ENCODE measurements at regions not wholly inside any gene's neighbourhood (a gene's known extent, or its start where the extent isn't known, plus 50 kb on each side); places are given as distances from the start of the nearest gene placed in this dataset.

DNA sequence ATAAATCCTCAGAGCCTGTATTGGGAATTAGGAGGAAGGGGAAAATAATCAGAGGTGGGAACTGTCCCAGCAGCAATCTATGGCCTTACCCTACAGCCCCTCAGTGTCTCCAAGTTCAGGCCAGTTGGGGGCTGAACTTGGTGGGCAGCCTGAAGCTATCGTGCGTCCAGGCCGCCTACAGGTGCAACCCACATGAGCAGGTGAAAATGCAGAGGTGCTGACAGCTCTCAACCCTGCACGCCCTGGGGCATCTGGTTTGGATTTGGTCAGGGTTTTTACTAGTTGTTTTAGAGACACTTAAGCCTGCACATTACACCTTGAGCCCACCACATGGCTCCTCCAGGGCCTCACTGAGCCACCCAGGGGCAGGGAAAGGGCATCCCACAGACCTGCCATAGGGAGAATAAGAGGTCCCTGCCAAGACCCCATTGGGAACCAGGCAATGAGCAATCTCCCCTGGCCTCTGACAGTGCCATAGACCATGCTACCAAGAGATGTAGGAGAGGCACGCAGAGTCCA, 209.5 kb downstream of the FOXD2 start:
- H3K27ac ChIP-seq (ENCODE audit: insufficient read depth in 1 of 2, low read depth in 1 of 2, low read length in 2 of 2, poor library complexity in 1 of 2, severe bottlenecking in 2 of 2): no peak overlapping the region
- H3K36me3 ChIP-seq (ENCODE audit: control insufficient read depth in 4 of 4, insufficient read depth in 4 of 4, low read length in 3 of 4): no peaks in the 10 kb centered on the region
- ChIA-PET POLR2A (no interaction called here), CTCF (no interaction called here)
- no peaks in the 10 kb centered on the region for H3K4me1 ChIP-seq (ENCODE audit: control extremely low read depth in 1 of 4, control insufficient read depth in 4 of 4, insufficient read depth in 4 of 4, low read length in 3 of 4)
- no peak overlapping the region for H3K4me3 ChIP-seq (ENCODE audit: control insufficient read depth in 1 of 7, extremely low read depth in 1 of 7, insufficient read depth in 4 of 7, low read depth in 2 of 7, low read length in 6 of 7)
- H3K9me3 ChIP-seq (ENCODE audit: control extremely low read depth in 1 of 5, control insufficient read depth in 4 of 5, insufficient read depth in 2 of 5, low read depth in 1 of 5, low read length in 4 of 5): no peaks in the 10 kb centered on the region
- DNase-seq: no peak
- H3K27me3 ChIP-seq (replicated peaks in 2 of 5; ENCODE audit: control insufficient read depth in 4 of 5, insufficient read depth in 5 of 5, low read length in 4 of 5): peaks cover 0 to 17% (median 0%) of the 10 kb centered on the region in 5 experiments
- 98% methylated on average over 5 of the region's 5 CpGs for WGBS (ENCODE audit: insufficient coverage)

GRCh38 chr1:47650205-47650604, 212.4 kb downstream of the FOXD2 start:
- ChIA-PET CTCF (no interaction called here), POLR2A (interaction anchor here (0.5 kb wide), 1 partner anchor 236 kb away, joined by 4 read pairs; no protein-coding TSS in a partner anchor)
- DNase-seq: no peak
- no peak overlapping the region for H3K27ac ChIP-seq (ENCODE audit: insufficient read depth in 1 of 2, low read depth in 1 of 2, low read length in 2 of 2, poor library complexity in 1 of 2, severe bottlenecking in 2 of 2)
- no peaks in the 10 kb centered on the region for H3K4me1 ChIP-seq (ENCODE audit: control extremely low read depth in 1 of 4, control insufficient read depth in 4 of 4, insufficient read depth in 4 of 4, low read length in 3 of 4)
- no peaks in the 10 kb centered on the region for H3K36me3 ChIP-seq (ENCODE audit: control insufficient read depth in 4 of 4, insufficient read depth in 4 of 4, low read length in 3 of 4)
- peaks cover 0 to 22% (median 0%) of the 10 kb centered on the region in 5 experiments for H3K27me3 ChIP-seq (replicated peaks in 2 of 5; ENCODE audit: control insufficient read depth in 4 of 5, insufficient read depth in 5 of 5, low read length in 4 of 5)
- H3K4me3 ChIP-seq (ENCODE audit: control insufficient read depth in 1 of 7, extremely low read depth in 1 of 7, insufficient read depth in 4 of 7, low read depth in 2 of 7, low read length in 6 of 7): no peak overlapping the region
- H3K9me3 ChIP-seq (ENCODE audit: control extremely low read depth in 1 of 5, control insufficient read depth in 4 of 5, insufficient read depth in 2 of 5, low read depth in 1 of 5, low read length in 4 of 5): no peaks in the 10 kb centered on the region
- WGBS (ENCODE audit: insufficient coverage): 95% methylated on average over 7 of the region's 7 CpGs

GRCh38 chr1:47650611-47651010, 212.8 kb downstream of the FOXD2 start:
- POLR2A ChIA-PET: no interaction called here
- no peaks in the 10 kb centered on the region for H3K36me3 ChIP-seq (ENCODE audit: control insufficient read depth in 4 of 4, insufficient read depth in 4 of 4, low read length in 3 of 4)
- CTCF ChIA-PET: no interaction called here
- H3K4me3 ChIP-seq (ENCODE audit: control insufficient read depth in 1 of 7, extremely low read depth in 1 of 7, insufficient read depth in 4 of 7, low read depth in 2 of 7, low read length in 6 of 7): no peak overlapping the region
- H3K9me3 ChIP-seq (ENCODE audit: control extremely low read depth in 1 of 5, control insufficient read depth in 4 of 5, insufficient read depth in 2 of 5, low read depth in 1 of 5, low read length in 4 of 5): no peaks in the 10 kb centered on the region
- no peaks in the 10 kb centered on the region for H3K4me1 ChIP-seq (ENCODE audit: control extremely low read depth in 1 of 4, control insufficient read depth in 4 of 4, insufficient read depth in 4 of 4, low read length in 3 of 4)
- peaks cover 0 to 18% (median 0%) of the 10 kb centered on the region in 5 experiments for H3K27me3 ChIP-seq (replicated peaks in 2 of 5; ENCODE audit: control insufficient read depth in 4 of 5, insufficient read depth in 5 of 5, low read length in 4 of 5)
- H3K27ac ChIP-seq (ENCODE audit: insufficient read depth in 1 of 2, low read depth in 1 of 2, low read length in 2 of 2, poor library complexity in 1 of 2, severe bottlenecking in 2 of 2): no peak overlapping the region
- DNase-seq: no peak
- no CpG with 5 or more reads among the region's 1 CpG for WGBS (ENCODE audit: insufficient coverage)

GRCh38 chr1:47651311-47652089, 213.7 kb downstream of the FOXD2 start:
- Histone ChIP-seq H3K9me3 (ENCODE audit: control extremely low read depth in 1 of 5, control insufficient read depth in 4 of 5, insufficient read depth in 2 of 5, low read depth in 1 of 5, low read length in 4 of 5) (no peaks in the 10 kb centered on the region), H3K4me1 (ENCODE audit: control extremely low read depth in 1 of 4, control insufficient read depth in 4 of 4, insufficient read depth in 4 of 4, low read length in 3 of 4) (no peaks in the 10 kb centered on the region), H3K4me3 (ENCODE audit: control insufficient read depth in 1 of 7, extremely low read depth in 1 of 7, insufficient read depth in 4 of 7, low read depth in 2 of 7, low read length in 6 of 7) (no peak overlapping the region), H3K27me3 (replicated peaks in 2 of 5; ENCODE audit: control insufficient read depth in 4 of 5, insufficient read depth in 5 of 5, low read length in 4 of 5) (peaks cover 0 to 18% (median 0%) of the 10 kb centered on the region in 5 experiments), H3K27ac (ENCODE audit: insufficient read depth in 1 of 2, low read depth in 1 of 2, low read length in 2 of 2, poor library complexity in 1 of 2, severe bottlenecking in 2 of 2) (no peak overlapping the region), H3K36me3 (ENCODE audit: control insufficient read depth in 4 of 4, insufficient read depth in 4 of 4, low read length in 3 of 4) (no peaks in the 10 kb centered on the region)
- ChIA-PET CTCF (interaction anchor here (0.7 to 0.9 kb wide), 2 partner anchors 8 to 127 kb away, joined by 3 read pairs; no protein-coding TSS in a partner anchor), POLR2A (no interaction called here)
- 98% methylated on average over 7 of the region's 9 CpGs for WGBS (ENCODE audit: insufficient coverage)
- no peak for DNase-seq

DNA sequence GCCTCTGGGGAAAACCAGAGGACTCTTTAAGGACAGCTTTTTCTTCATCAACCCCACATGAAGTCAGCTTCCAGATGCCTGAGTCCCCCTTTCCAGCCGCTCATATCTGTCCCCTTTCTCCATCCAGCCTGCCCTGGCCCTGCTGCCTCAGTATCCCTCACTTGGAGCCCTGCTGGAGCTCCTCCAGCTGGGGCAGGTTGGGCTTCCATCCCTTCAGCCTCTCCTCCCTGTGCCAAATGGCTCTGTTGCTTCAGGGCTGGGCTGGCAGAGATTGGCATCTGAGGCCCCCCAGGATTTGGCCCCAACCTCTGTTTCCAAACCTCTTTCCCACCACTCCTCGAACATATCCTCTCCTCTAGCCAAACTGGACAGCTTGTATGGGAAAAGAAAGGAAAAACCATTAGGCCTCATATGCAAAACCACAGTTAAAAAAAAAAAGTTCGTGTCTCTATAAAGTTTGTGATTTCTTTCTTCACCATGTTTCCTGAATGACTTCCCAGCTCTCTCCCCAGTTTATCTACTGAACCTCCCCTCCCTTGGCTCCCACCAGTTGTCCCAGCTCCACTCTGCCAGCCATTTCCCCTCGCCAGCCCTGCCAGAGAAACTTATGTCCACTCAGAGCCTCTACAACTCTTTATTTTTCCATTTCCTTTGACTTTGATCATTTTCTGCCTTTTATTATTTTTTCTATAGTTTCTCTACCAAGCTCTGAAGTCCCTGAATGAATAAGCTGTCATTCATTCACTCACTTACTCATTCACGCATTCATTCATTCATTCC, 217.9 kb downstream of the FOXD2 start:
- no peak overlapping the region for H3K4me3 ChIP-seq (ENCODE audit: control insufficient read depth in 1 of 7, extremely low read depth in 1 of 7, insufficient read depth in 4 of 7, low read depth in 2 of 7, low read length in 6 of 7)
- H3K36me3 ChIP-seq (ENCODE audit: control insufficient read depth in 4 of 4, insufficient read depth in 4 of 4, low read length in 3 of 4): no peaks in the 10 kb centered on the region
- POLR2A ChIA-PET: no interaction called here
- CTCF ChIA-PET: interaction anchor here (0.6 to 0.9 kb wide), 2 partner anchors 129 to 176 kb away, joined by 3 read pairs; no protein-coding TSS in a partner anchor
- no peak overlapping the region for H3K27ac ChIP-seq (ENCODE audit: insufficient read depth in 1 of 2, low read depth in 1 of 2, low read length in 2 of 2, poor library complexity in 1 of 2, severe bottlenecking in 2 of 2)
- no peaks in the 10 kb centered on the region for H3K4me1 ChIP-seq (ENCODE audit: control extremely low read depth in 1 of 4, control insufficient read depth in 4 of 4, insufficient read depth in 4 of 4, low read length in 3 of 4)
- no peak for DNase-seq
- H3K9me3 ChIP-seq (ENCODE audit: control extremely low read depth in 1 of 5, control insufficient read depth in 4 of 5, insufficient read depth in 2 of 5, low read depth in 1 of 5, low read length in 4 of 5): no peaks in the 10 kb centered on the region
- WGBS (ENCODE audit: insufficient coverage): 80% methylated on average over 5 of the region's 5 CpGs
- H3K27me3 ChIP-seq (replicated peaks in 2 of 5; ENCODE audit: control insufficient read depth in 4 of 5, insufficient read depth in 5 of 5, low read length in 4 of 5): peaks cover 0 to 16% (median 0%) of the 10 kb centered on the region in 5 experiments

DNA sequence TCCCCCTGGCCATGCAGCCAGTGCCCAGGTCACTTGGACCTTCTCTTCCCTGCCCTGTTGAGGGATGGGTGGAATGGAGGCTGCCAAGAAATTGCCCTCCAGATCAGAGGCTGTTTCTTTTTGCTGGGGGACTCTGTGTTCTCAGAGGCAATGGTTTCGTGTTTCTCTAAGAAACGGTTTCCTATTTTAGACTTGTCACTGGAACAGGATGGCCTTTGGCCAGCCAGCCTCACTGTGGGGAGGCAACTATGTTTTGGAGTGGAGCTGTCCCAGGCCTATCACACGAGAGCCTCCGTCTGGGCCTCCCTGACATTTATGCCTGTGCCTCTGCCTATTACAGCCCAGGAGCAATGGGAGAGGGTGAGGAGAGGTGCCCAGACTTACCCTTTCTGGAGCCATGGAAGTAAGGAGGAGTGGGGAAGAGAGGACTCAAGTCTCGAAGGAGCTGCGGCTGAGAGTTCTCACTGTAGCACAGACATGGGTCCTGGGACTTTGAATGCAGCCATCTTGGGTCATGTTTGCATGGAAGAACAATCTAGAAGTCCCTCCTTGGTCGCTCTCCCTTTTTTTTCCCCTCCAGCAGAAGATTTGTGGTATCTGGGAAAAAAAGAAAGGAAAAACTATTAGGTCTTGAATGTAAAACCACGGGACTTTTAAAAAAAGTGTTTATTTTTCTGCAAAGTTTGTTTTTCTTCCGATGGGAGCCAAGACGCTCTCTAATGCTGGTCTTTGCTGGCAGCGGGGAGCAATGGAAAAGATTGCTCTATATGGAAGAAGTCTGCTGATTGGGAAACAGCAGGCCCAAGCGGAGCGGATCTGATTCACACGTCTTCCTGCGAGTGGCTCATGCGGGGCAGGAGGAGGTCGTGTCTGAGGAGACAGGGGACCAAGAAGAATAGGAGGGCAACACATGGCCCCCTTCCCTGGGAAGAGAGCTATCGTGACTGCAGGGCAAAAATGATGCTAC, 219.2 kb downstream of the FOXD2 start:
- H3K4me1 ChIP-seq (ENCODE audit: control extremely low read depth in 1 of 4, control insufficient read depth in 4 of 4, insufficient read depth in 4 of 4, low read length in 3 of 4): no peaks in the 10 kb centered on the region
- H3K27me3 ChIP-seq (replicated peaks in 2 of 5; ENCODE audit: control insufficient read depth in 4 of 5, insufficient read depth in 5 of 5, low read length in 4 of 5): peaks cover 0 to 16% (median 0%) of the 10 kb centered on the region in 5 experiments
- CTCF ChIA-PET: no interaction called here
- H3K27ac ChIP-seq (ENCODE audit: insufficient read depth in 1 of 2, low read depth in 1 of 2, low read length in 2 of 2, poor library complexity in 1 of 2, severe bottlenecking in 2 of 2): no peak overlapping the region
- POLR2A ChIA-PET: no interaction called here
- H3K36me3 ChIP-seq (ENCODE audit: control insufficient read depth in 4 of 4, insufficient read depth in 4 of 4, low read length in 3 of 4): no peaks in the 10 kb centered on the region
- WGBS (ENCODE audit: insufficient coverage): 99% methylated on average over 14 of the region's 18 CpGs
- H3K4me3 ChIP-seq (ENCODE audit: control insufficient read depth in 1 of 7, extremely low read depth in 1 of 7, insufficient read depth in 4 of 7, low read depth in 2 of 7, low read length in 6 of 7): no peak overlapping the region
- no peak for DNase-seq
- no peaks in the 10 kb centered on the region for H3K9me3 ChIP-seq (ENCODE audit: control extremely low read depth in 1 of 5, control insufficient read depth in 4 of 5, insufficient read depth in 2 of 5, low read depth in 1 of 5, low read length in 4 of 5)
